ENCODE measurements at regions not wholly inside any gene's neighbourhood (a gene's known extent, or its start where the extent isn't known, plus 50 kb on each side); places are given as distances from the start of the nearest gene placed in this dataset.

DNA sequence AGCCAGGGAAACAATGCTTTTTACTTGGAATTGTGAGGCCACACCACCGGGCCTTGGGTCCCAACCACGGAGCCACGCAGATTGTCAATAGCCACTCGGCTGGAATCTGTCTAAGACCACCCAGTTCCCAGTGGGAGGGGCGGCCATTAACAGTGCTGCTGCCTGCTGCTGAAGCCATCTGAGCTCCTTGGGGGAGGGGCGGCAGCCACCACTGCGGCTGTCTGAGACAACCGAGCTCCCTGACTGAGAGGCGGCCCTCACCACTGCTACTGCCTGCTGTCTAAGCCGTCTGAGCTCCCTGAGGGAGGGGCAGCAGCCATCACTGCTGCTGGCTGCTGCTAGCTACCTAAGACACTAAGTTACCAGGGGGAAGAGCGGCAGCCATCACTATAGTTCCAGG, 64.3 kb downstream of the DMRTA2 start:
- H3K4me3 ChIP-seq (replicated peaks; ENCODE audit: low read depth, low read length) = no peak overlapping the region
- no peak for DNase-seq (ENCODE audit: extremely low read depth, low read depth)
- TF ChIP-seq, protein P1, sequence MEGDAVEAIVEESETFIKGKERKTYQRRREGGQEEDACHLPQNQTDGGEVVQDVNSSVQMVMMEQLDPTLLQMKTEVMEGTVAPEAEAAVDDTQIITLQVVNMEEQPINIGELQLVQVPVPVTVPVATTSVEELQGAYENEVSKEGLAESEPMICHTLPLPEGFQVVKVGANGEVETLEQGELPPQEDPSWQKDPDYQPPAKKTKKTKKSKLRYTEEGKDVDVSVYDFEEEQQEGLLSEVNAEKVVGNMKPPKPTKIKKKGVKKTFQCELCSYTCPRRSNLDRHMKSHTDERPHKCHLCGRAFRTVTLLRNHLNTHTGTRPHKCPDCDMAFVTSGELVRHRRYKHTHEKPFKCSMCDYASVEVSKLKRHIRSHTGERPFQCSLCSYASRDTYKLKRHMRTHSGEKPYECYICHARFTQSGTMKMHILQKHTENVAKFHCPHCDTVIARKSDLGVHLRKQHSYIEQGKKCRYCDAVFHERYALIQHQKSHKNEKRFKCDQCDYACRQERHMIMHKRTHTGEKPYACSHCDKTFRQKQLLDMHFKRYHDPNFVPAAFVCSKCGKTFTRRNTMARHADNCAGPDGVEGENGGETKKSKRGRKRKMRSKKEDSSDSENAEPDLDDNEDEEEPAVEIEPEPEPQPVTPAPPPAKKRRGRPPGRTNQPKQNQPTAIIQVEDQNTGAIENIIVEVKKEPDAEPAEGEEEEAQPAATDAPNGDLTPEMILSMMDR (IDR thresholded peaks at IDR 0.05; ENCODE audit: low read depth, low read length, missing control alignments) = no peak

DNA sequence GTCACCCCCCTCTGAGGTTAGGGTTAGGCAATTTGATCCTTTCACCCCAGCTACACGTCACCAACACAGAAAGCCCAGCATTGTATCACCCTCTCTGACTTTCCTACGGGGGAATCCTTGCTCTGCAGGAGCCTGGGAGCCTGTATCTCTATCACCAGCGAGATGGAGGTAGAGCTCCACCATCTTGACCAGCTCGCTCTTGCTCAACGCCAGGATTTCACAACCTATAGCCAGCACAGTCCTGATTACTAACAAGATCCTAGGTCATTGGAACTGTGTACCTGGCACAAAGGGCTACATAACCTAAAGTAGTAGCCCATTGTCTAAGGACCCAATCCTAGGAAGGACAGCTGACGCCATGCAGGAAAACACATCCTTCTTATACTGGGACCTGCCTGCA, 66.1 kb downstream of the DMRTA2 start:
- no peak overlapping the region for H3K4me3 ChIP-seq (replicated peaks; ENCODE audit: low read depth, low read length)
- TF ChIP-seq, protein P1 (IDR thresholded peaks at IDR 0.05; ENCODE audit: low read depth, low read length, missing control alignments) = no peak
- no peak for DNase-seq (ENCODE audit: extremely low read depth, low read depth)

DNA sequence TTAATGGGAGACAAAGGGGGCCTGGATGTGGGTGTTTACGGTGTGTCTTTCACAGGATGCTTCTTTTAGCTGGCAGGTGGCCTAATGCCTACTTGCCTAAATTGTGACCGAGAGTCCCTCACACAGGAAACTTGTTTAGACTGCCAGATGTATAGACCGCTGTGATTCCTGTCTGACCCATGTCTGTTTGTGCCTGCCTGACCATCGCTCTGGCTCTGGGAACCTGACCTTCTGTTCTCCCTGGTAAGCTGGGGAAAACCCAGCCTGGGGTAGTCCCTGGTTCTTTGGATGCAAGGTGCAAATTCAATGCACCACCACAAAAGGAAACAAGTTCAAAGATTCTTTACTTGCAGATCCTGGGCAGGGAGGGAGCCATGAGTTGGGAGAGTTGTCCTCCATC, 68.4 kb downstream of the DMRTA2 start:
- TF ChIP-seq, protein P1 (IDR thresholded peaks at IDR 0.05; ENCODE audit: low read depth, low read length, missing control alignments) = no peak
- H3K4me3 ChIP-seq (replicated peaks; ENCODE audit: low read depth, low read length) = no peak overlapping the region
- DNase-seq (ENCODE audit: extremely low read depth, low read depth) = no peak

DNA sequence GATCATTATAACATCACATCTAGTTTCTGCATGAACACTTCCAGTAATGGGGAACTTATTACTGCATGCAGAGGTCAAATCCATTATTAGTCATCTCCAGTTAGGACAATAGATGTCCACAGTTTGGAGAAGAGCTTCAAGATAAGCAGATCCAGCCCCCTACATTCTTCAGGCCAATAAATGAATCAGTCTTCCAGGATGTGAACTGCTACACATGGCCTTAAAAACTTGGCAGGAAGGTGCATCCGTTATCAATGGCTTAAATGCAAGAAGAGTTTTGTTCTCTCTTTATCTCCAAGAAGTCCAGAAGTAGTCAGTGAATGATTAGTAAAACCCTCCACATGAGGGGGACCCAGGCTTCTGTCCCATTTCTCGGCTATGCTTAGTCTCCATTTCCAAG, 70.8 kb downstream of the DMRTA2 start:
- H3K4me3 ChIP-seq (replicated peaks; ENCODE audit: low read depth, low read length) = no peak overlapping the region
- TF ChIP-seq, protein P1 (IDR thresholded peaks at IDR 0.05; ENCODE audit: low read depth, low read length, missing control alignments) = no peak
- DNase-seq (ENCODE audit: extremely low read depth, low read depth) = no peak

DNA sequence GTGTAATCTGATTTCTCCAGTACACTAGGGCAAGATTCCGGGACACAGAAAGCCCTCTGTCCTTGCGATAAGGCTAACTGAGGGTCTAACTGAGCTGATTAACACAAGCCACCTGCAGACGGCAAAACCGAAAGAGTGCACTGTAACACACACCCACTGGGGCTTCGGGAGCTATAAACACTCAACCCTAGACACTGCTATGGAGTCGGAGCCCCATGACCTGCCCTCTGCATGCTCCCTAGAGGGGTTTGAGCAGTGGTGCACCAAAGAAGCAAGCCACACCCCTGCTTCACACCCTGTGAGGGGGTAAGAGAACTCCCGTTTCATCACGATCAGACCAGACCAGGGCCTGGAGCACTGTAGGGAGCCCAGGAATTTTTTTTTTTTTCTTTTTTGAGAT, 72.4 kb downstream of the DMRTA2 start:
- TF ChIP-seq, protein P1 (IDR thresholded peaks at IDR 0.05; ENCODE audit: low read depth, low read length, missing control alignments) = no peak
- DNase-seq (ENCODE audit: extremely low read depth, low read depth) = no peak
- H3K4me3 ChIP-seq (replicated peaks; ENCODE audit: low read depth, low read length) = no peak overlapping the region

DNA sequence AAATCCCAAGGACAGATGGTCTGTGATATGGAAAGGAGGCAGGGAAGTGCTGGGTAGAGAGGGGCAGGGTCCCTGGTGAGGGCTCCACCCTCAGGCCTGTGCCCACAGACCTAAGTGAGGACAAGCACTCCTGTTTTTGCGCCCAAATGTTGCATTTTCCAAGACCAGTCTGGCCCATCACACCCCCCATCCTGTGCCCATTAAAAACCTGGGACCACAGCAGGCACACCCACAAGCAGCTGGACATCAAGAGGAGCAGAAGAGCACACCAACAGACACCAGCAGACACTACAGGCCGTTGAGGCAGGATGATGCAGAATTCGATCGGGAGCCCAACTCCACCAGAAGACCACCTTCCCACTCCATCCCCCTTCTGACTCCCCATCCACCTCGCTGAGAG, 72.8 kb downstream of the DMRTA2 start:
- H3K4me3 ChIP-seq (replicated peaks; ENCODE audit: low read depth, low read length) = no peak overlapping the region
- no peak for DNase-seq (ENCODE audit: extremely low read depth, low read depth)
- TF ChIP-seq, protein P1 (IDR thresholded peaks at IDR 0.05; ENCODE audit: low read depth, low read length, missing control alignments) = no peak

DNA sequence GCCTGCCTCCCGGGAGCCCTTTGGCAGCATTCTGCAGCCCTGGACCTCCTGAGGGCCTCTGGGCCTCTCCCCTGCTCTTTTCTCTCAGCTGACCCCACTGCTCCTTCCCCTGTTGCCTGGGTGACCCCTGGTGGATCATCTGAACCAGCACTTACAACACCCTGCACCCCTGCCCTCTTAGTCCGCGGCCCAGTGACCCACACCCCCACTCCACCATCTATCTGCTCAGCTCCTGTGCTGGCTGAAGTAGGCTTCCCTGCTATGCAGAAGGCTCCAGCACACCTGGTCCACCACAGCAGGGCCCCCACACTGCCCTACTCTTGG, 74.0 kb downstream of the DMRTA2 start:
- H3K4me3 ChIP-seq (replicated peaks; ENCODE audit: low read depth, low read length) = no peak overlapping the region
- DNase-seq (ENCODE audit: extremely low read depth, low read depth) = no peak
- TF ChIP-seq, protein P1 (IDR thresholded peaks at IDR 0.05; ENCODE audit: low read depth, low read length, missing control alignments) = no peak

Data from HFF-Myc (cell line).